Smooth muscle cell (in vitro differentiated cells): ENCODE measurements at regions not wholly inside any gene's neighbourhood (a gene's known extent, or its start where the extent isn't known, plus 50 kb on each side); places are given as distances from the start of the nearest gene placed in this dataset.
"Not testable (repeated sequence)": the region's sequence is repeated elsewhere in the genome, so short reads cannot be mapped to it uniquely, and the experiment has no call there.

Experiments
- DNase-seq: peaks from one replicate; lab custom pipeline; 2025; ENCODE audit not compliant: unreplicated experiment; lab: John Stamatoyannopoulos, UW
- H2AFZ ChIP-seq: fragments of 200-600 bp; sonication (generic); 2 replicates; pipeline ENCODE4 v1.6.0; 2016; ENCODE audit warnings: antibody characterized with exemption, low read depth, mild to moderate bottlenecking
- H3F3A ChIP-seq: fragments of 200-600 bp; sonication (generic); 2 replicates; pipeline ENCODE4 v1.6.0; 2017; ENCODE audit warnings: antibody characterized with exemption, low read depth
- H3K27ac ChIP-seq: fragments of 200-600 bp; sonication (generic); 2 replicates; pipeline ENCODE4 v1.5.1; 2016; ENCODE audit warnings: low read depth, mild to moderate bottlenecking
- H3K27me3 ChIP-seq: fragments of 200-600 bp; sonication (generic); 2 replicates; pipeline ENCODE4 v1.6.1; 2016; ENCODE audit warnings: low read depth, mild to moderate bottlenecking
- H3K36me3 ChIP-seq: fragments of 200-600 bp; sonication (generic); 2 replicates; pipeline ENCODE4 v1.5.1; 2016; ENCODE audit warnings: low read depth
- H3K4me1 ChIP-seq: fragments of 200-600 bp; sonication (generic); 2 replicates; pipeline ENCODE4 v1.5.1; 2016; ENCODE audit warnings: low read depth
- H3K4me2 ChIP-seq: fragments of 200-600 bp; sonication (generic); 2 replicates; pipeline ENCODE4 v1.6.0; 2016; ENCODE audit warnings: mild to moderate bottlenecking
- H3K4me3 ChIP-seq: fragments of 200-600 bp; sonication (generic); 2 replicates; pipeline ENCODE4 v1.5.1; 2016; ENCODE audit warnings: mild to moderate bottlenecking
- H3K79me2 ChIP-seq: fragments of 200-600 bp; sonication (generic); 2 replicates; pipeline ENCODE4 v1.6.0; 2016; ENCODE audit warnings: low read depth, mild to moderate bottlenecking
- H3K9ac ChIP-seq: fragments of 200-600 bp; sonication (generic); 2 replicates; pipeline ENCODE4 v1.6.0; 2016; ENCODE audit warnings: low read depth
- H3K9me3 ChIP-seq: fragments of 200-600 bp; sonication (generic); replicated peaks from 2 replicates; pipeline ENCODE4 v1.5.1; 2016; ENCODE audit warnings: low read depth
- H4K20me1 ChIP-seq: fragments of 200-600 bp; sonication (generic); 2 replicates; pipeline ENCODE4 v1.6.0; 2016; ENCODE audit warnings: low read depth
- WGBS: methylation state at CpG from one replicate; pipeline ENCODE4 v1.1.7; 2016; ENCODE audit warnings: low lambda C conversion rate; 5-methylcytosine and 5-hydroxymethylcytosine counted together
- TF ChIP-seq, protein P1 (sequence below): fragments of 200-600 bp; sonication (generic); IDR thresholded peaks from 2 replicates; pipeline ENCODE4 v1.5.1; 2017; ENCODE audit warnings: borderline replicate concordance, mild to moderate bottlenecking, antibody characterized with exemption; ENCODE audit not compliant: insufficient read depth, poor library complexity, severe bottlenecking

GRCh38 chr17:34740565-34741520 is 161.5 kb downstream of the TMEM132E start:
- no peak for DNase-seq
- no peak overlapping the region for H3K27ac ChIP-seq
- H4K20me1 ChIP-seq = no peaks in the 10 kb centered on the region
- no peaks in the 10 kb centered on the region for H3K4me1 ChIP-seq
- no peak overlapping the region for H3K4me2 ChIP-seq
- H3K9ac ChIP-seq = no peak overlapping the region
- H3K9me3 ChIP-seq = no peaks in the 10 kb centered on the region
- no peaks in the 10 kb centered on the region for H3F3A ChIP-seq
- 75% methylated on average over 8 of the region's 8 CpGs for WGBS
- no peak overlapping the region for H3K4me3 ChIP-seq
- H3K27me3 ChIP-seq = peaks cover 23% of the 10 kb centered on the region
- H2AFZ ChIP-seq = no peak overlapping the region
- no peaks in the 10 kb centered on the region for H3K36me3 ChIP-seq
- no peaks in the 10 kb centered on the region for H3K79me2 ChIP-seq
- TF ChIP-seq, protein P1, sequence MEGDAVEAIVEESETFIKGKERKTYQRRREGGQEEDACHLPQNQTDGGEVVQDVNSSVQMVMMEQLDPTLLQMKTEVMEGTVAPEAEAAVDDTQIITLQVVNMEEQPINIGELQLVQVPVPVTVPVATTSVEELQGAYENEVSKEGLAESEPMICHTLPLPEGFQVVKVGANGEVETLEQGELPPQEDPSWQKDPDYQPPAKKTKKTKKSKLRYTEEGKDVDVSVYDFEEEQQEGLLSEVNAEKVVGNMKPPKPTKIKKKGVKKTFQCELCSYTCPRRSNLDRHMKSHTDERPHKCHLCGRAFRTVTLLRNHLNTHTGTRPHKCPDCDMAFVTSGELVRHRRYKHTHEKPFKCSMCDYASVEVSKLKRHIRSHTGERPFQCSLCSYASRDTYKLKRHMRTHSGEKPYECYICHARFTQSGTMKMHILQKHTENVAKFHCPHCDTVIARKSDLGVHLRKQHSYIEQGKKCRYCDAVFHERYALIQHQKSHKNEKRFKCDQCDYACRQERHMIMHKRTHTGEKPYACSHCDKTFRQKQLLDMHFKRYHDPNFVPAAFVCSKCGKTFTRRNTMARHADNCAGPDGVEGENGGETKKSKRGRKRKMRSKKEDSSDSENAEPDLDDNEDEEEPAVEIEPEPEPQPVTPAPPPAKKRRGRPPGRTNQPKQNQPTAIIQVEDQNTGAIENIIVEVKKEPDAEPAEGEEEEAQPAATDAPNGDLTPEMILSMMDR = no peak

- TF ChIP-seq, protein P1 = no peak
- H4K20me1 ChIP-seq = no peaks in the 10 kb centered on the region
- no peak overlapping the region for H3K4me2 ChIP-seq
- H3K9me3 ChIP-seq = no peaks in the 10 kb centered on the region
- DNase-seq = no peak
- H3K27ac ChIP-seq = no peak overlapping the region
- no peaks in the 10 kb centered on the region for H3K36me3 ChIP-seq
- WGBS = 85% methylated on average over 5 of the region's 5 CpGs
- H2AFZ ChIP-seq = no peak overlapping the region
- no peaks in the 10 kb centered on the region for H3K79me2 ChIP-seq
- no peaks in the 10 kb centered on the region for H3K4me1 ChIP-seq
- H3F3A ChIP-seq = no peaks in the 10 kb centered on the region
- H3K9ac ChIP-seq = no peak overlapping the region
- H3K4me3 ChIP-seq = no peak overlapping the region
- peaks cover 28% of the 10 kb centered on the region for H3K27me3 ChIP-seq
Measured at GRCh38 chr17:34739386-34739785, 160.0 kb downstream of the TMEM132E start.

DNA sequence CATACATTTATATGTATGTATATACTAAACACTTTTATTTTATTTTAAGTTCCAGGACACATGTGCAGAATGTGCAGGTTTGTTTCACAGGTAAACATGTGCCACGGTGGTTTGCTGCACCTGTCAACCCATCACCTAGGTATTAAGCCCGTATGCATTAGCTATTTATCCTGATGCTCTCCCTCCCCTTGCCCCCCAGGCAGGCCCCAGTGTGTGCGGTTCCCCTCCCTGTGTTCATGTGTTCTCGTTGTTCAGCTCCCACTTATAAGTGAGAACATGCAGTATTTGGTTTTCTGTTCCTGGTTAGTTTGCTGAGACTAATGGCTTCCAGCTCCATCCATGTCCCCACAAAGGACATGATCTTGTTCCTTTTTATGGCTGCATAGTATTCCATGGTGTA is 158.3 kb downstream of the TMEM132E start:
- H3K36me3 ChIP-seq, DNase-seq: not testable (repeated sequence)

GRCh38 chr17:34736611-34737010 is 157.2 kb downstream of the TMEM132E start:
- no peaks in the 10 kb centered on the region for H3K9me3 ChIP-seq
- DNase-seq = no peak
- WGBS = 75% methylated on average over 8 of the region's 8 CpGs
- H3K9ac ChIP-seq = no peak overlapping the region
- TF ChIP-seq, protein P1 = no peak
- H3K4me3 ChIP-seq = no peak overlapping the region
- no peak overlapping the region for H2AFZ ChIP-seq
- H3K27me3 ChIP-seq = peaks cover 12% of the 10 kb centered on the region
- H3F3A ChIP-seq = no peaks in the 10 kb centered on the region
- no peaks in the 10 kb centered on the region for H3K4me1 ChIP-seq
- H3K79me2 ChIP-seq = no peaks in the 10 kb centered on the region
- no peaks in the 10 kb centered on the region for H3K36me3 ChIP-seq
- no peak overlapping the region for H3K27ac ChIP-seq
- H4K20me1 ChIP-seq = no peaks in the 10 kb centered on the region
- no peak overlapping the region for H3K4me2 ChIP-seq

More for the DNA sequence above, 158.3 kb downstream of the TMEM132E start:
- not testable (repeated sequence) for H3K4me3 ChIP-seq, H3K27ac ChIP-seq, H3F3A ChIP-seq, H3K4me1 ChIP-seq, H4K20me1 ChIP-seq, H3K79me2 ChIP-seq, H3K9me3 ChIP-seq, H3K4me2 ChIP-seq, H2AFZ ChIP-seq, H3K9ac ChIP-seq
- H3K27me3 ChIP-seq = peaks cover 21% of the 10 kb centered on the region
- WGBS = 90% methylated on average over 4 of the region's 4 CpGs
